Activated T-cell treated with anti-CD3 and anti-CD28 coated beads, Interleukin-2, amount 50 U/mL, for 1 hour (primary cell): ENCODE measurements at regions not wholly inside any gene's neighbourhood (a gene's known extent, or its start where the extent isn't known, plus 50 kb on each side); places are given as distances from the start of the nearest gene placed in this dataset.
"Not testable (repeated sequence)": the region's sequence is repeated elsewhere in the genome, so short reads cannot be mapped to it uniquely, and the experiment has no call there.

Experiments used
- DNase-seq: peaks from one replicate; pipeline ENCODE4 v3.0.0-alpha.2; 2020

GRCh38 chr14:105850853-105851581 is 324.6 kb downstream of the TMEM121 start:
- DNase-seq = no peak

GRCh38 chr14:105851716-105852377 is 325.5 kb downstream of the TMEM121 start:
- DNase-seq = no peak

DNA sequence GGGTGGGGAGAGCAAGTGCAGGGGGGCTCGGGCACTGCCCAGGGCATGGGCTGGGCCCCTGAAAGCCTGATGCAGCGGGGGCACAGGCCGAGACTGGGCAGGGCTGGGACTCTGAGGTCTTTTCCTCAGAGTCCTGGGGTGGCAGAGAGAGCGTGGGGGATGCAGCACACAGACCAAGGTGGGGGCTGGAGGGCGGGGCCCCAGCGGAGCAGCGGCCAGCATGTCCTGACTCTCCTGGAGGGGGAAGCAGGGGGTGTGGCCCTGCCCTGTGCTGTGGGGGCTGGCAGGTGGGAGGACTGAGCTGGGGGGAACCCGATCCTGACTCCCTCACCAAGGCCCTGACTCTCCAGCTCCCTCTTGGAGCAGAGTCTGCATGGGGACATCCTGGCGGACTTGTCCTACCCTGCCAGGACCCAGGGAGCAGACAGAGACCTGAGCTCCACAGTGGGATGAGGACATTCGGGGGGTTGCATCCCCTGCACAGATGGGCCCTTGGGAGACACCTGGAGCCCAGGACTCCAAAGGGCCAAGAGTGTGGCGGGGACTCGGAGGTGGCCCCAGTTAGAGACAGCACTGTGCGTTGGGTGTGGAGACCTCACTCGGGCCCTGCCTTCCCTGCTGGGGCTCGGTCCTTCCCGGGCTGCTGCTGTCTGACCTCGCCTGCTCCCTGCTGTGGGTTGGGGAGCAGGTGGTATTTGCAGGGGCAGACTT is 326.1 kb downstream of the TMEM121 start:
- DNase-seq = no peak

DNA sequence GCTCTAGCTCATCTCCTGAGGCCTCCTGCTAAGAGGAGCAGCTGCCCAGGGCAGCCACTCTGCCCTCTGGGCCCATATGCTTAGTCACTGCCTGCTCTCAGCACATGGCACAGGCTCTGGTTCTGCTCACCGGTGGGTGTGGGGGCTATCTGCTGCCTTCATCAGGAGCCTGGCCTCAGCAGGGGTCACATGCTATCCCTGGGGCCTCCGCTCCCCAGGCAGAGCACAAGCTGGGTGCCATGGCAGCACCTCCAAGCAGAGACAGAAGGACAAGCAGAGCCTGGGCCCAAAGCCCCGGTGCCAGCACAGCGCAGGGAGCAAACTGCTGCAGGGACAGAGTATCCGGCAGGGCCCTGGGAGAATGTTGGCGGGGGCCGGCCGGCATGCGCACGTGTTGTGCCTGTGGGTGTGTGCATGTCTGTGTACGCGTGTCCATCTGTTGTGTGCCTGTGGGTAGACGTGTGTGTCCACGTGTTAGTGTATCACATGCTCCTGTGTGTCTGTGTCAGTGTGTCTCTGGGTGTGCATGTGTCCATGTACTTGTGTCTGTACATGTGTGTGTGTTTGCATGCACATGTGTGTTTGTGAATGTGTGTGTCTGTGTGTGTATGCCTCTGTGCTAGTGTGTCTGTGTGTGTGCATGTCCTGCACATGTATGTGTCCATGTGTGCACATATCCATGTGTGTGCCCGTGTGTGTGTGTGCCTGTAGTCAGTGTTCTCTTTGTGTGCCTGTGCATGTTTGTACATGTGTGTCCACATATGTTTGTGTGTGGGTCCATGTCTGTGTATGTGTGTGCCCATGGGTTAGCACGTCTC is 326.9 kb downstream of the TMEM121 start:
- no peak for DNase-seq

GRCh38 chr14:105853907-105854599 is 327.7 kb downstream of the TMEM121 start:
- peak; percentile 14 for DNase-seq

GRCh38 chr14:105854600-105855245 is 328.3 kb downstream of the TMEM121 start:
- peak; percentile 13 for DNase-seq

DNA sequence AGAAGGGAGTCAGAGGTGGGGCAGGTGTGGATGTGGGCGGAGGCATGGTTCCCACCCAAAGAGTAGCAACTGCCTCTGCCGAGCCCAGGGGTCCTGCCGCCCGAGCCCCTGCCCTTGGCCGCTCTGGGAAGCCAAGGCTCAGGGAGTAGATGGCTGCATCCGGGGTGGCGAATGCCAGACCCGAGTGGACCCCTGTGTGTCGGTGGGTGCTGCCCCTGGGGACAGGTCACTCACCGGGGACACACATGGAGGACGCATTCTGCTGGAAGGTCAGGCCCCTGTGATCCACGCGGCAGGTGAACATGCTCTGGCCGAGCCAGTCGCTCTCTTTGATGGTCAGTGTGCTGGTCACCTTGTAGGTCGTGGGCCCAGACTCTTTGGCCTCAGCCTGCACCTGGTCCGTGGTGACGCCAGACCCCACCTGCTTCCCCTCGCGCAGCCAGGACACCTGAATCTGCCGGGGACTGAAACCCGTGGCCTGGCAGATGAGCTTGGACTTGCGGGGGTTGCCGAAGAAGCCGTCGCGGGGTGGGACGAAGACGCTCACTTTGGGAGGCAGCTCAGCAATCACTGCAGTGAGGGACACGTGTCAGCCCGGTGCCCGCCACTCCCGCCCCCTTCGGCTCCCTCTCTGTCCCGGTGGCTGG is 329.0 kb downstream of the TMEM121 start:
- peak; percentile 12 for DNase-seq

DNA sequence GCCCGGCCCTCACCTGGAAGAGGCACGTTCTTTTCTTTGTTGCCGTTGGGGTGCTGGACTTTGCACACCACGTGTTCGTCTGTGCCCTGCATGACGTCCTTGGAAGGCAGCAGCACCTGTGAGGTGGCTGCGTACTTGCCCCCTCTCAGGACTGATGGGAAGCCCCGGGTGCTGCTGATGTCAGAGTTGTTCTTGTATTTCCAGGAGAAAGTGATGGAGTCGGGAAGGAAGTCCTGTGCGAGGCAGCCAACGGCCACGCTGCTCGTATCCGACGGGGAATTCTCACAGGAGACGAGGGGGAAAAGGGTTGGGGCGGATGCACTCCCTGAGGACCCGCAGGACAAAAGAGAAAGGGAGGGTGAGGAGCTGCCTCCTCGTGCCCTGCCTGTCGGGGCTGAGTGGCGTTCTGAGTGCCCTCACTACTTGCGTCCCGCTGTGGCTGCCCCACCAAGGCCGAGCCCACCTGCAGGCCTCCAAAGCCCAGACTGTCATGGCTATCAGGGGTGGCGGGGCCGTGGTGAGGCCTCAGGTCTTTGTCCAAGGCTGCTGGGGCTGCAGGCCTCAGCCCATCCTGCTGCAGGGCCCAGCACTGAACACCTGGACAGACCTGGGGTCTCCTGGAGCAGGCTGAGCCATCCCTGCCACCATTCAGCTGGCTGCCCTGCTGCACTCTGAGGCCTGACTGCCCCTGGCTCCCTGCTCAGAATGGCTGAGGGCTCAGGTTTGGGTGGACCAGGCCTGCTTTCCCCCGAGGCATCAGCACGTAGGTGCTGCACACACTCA is 329.7 kb downstream of the TMEM121 start:
- DNase-seq = no peak

GRCh38 chr14:105856676-105857219 is 330.4 kb downstream of the TMEM121 start:
- peak; percentile 11 for DNase-seq

DNA sequence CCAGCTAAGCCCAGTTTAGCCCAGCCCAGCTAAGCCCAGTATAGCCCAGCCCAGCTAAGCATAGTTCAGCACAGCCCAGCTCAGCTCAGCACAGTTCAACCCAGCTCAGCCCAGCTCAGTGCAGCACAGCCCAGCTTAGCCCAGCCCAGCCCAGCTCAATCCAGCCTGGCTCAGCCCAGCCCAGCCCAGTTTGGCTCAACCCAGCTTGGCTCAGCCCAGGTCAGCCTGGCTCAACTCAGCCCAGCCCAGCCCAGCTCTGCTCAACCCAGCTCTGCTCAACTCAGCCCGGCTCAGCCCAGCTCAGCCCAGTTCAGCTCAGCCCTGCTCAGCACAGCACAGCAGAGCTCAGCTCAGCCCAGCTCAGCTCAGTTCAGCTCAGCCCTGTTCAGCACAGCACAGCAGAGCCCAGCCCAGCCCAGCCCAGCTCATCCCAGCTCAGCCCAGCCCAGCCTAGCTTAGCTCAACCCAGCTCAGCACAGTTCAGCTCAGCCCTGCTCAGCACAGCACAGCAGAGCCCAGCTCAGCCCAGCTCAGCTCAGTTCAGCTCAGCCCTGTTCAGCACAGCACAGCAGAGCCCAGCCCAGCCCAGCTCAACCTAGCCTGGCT is 330.9 kb downstream of the TMEM121 start:
- peak; percentile 23 for DNase-seq

DNA sequence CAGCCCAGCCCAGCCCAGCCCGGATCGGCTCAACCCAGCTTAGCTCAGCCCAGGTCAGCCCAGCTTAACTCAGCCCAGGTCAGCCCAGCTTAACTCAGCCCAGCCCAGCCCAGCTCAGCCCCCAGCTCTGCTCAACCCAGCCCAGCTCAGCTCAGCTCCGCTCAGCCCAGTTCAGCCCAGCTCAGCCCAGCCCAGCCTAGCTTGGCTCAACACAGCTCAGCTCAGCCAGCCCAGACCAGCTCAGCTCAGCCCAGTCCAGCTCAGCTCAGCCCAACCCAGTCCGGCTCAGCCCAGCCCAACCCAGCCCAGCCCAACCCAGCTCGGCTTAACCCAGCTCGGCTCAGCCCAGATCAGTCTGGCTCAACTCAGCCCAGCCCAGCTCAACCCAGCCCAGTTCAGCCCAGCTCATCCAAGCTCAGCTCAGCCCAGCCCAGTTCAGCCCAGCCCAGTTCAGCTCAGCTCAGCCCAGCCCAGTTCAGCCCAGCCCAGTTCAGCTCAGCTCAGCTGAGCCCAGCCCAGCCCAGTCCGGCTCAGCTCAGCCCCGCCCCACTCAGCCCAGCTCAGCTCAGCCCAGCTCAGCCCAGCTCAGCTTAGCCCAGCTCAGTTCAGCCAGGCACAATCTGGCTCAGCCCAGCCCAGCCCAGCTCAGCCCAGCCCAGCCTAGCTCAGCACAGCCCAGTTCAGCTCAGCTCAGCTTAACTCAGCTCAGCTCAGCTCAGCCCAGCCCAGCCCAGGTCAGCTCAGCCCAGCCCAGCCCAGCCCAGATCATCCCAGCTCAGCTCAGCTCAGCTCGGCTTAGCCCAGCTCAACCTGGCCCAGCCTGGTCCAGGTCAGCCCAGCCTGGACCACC is 331.7 kb downstream of the TMEM121 start:
- DNase-seq = peak; percentile 33

DNA sequence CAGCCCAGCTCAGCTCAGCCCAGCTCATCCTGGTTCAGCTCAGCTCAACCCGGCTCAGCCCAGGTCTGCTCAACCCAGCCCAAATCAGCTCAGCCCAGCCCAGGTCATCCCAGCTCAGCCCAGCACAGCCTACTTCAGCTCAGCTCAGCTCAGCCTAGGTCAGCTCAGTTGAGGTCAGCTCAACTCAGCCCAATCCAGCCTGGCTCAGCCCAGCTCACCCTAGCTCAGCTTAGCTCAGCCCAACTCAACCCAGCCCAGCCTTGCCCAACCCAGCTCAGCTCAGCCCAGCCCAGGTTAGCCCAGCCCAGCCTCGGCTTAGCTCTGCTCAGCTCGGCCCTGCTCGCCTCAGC is 332.3 kb downstream of the TMEM121 start:
- DNase-seq = peak; percentile 20

DNA sequence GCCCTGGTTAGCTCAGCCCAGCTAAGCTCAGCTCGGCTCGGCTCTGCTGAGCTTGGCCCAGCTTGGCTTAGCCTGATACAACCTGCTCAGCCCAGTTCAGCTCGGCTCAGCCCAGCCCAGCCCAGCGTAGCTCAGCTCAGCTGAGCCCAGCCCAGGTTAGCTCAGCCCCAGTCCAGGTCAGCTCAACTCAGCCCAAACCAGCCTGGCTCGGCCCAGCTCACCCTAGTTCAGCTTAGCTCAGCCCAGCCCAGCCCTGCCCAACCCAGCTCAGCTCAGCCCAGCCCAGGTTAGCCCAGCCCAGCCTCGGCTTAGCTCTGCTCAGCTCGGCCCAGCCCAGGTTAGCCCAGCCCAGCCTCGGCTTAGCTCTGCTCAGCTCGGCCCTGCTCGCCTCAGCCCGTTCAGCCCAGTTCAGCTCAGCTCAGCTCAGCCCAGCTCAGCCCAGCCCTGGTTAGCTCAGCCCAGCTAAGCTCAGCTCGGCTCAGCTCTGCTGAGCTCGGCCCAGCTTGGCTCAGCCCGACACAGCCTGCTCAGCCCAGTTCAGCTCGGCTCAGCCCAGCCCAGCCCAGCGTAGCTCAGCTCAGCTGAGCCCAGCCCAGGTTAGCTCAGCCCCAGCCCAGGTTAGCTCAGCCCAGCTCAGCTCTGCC is 332.8 kb downstream of the TMEM121 start:
- not testable (repeated sequence) for DNase-seq

DNA sequence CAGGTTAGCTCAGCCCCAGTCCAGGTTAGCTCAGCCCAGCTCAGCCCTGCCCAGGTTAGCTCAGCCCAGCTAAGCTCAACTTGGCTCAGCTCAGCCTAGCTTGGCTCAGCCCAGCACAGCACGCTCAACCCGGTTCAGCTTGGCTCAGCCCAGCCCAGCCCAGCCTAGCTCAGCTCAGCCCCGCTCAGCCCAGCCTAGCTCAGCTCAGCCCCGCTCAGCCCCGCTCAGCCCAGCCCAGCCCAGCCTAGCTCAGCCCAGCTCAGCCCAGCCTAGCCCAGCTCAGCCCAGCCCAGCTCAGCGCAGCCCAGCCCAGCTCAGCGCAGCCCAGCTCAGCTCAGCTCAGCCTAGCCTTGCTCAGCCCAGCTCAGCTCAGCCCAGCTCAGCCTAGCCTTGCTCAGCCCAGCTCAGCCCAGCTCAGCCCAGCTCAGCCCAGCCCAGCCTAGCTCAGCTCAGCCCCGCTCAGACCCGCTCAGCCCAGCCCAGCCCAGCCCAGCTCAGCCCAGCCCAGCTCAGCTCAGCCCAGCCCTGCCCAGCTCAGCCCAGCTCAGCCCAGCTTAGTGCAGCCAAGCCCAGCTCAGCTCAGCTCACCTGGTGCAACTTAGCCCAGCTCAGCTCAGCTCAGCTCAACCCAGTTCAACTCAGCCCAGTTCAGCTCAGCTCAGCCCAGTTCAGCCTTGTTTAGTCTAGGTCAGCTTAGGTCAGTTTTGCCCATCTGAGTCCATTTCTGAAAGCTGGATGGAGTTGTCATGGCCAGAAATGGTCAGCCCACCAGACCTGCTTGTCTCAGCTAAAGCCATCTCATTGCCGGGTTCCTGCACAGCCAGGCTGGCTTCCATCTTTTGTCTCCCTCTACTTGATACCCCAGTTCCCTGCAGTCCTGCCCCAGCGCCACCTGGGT is 333.6 kb downstream of the TMEM121 start:
- peak; percentile 50 for DNase-seq

DNA sequence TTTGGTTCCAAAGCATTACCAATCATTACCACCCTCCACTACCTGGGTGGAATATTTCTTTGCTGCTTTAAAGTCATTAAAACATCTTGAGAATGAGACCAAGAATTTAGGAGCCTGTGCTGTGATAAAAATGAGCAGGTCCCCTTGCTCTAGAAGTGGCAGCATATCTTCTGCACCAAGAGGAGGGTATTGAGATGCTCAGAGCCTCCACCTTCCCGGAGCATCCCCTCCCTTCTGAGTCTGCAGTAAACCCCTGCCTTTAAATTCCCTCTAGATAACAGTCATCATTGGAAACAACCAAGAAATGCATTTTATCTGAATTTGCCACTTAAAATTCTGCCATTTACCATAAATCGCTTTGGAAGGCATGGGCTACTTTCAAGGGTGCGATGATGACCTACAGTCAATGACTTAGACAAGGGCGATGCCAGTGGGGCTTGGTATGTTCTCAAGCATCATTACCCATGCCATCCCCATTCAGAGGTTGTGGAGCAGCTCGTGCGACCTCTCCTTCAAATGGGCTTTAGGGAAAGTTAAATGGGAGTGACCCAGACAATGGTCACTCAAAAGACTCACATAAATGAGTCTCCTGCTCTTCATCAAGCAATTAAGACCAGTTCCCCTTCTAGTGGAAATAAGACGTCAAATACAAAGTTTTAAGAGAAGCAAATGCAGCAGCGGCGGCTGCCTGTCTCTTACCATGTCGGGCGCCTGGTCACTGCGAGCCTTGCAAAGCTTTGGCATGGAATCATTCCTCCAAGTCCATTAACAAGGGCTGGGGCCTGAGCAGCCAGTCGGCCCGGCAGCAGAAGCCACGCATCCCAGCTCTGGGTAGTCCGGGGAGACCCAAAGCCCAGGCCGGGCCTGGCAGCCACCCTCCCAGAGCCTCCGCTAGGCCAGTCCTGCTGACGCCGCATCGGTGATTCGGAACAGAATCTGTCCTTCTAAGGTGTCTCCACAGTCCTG is 334.5 kb downstream of the TMEM121 start:
- peak; percentile 18 for DNase-seq

DNA sequence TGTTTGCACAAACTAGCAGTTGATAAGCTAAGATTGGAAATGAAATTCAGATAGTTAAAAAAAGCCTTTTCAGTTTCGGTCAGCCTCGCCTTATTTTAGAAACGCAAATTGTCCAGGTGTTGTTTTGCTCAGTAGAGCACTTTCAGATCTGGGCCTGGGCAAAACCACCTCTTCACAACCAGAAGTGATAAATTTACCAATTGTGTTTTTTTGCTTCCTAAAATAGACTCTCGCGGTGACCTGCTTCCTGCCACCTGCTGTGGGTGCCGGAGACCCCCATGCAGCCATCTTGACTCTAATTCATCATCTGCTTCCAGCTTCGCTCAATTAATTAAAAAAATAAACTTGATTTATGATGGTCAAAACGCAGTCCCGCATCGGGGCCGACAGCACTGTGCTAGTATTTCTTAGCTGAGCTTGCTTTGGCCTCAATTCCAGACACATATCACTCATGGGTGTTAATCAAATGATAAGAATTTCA is 335.6 kb downstream of the TMEM121 start:
- DNase-seq = peak; percentile 19
